ENCODE measurements at regions not wholly inside any gene's neighbourhood (a gene's known extent, or its start where the extent isn't known, plus 50 kb on each side); places are given as distances from the start of the nearest gene placed in this dataset.

DNA sequence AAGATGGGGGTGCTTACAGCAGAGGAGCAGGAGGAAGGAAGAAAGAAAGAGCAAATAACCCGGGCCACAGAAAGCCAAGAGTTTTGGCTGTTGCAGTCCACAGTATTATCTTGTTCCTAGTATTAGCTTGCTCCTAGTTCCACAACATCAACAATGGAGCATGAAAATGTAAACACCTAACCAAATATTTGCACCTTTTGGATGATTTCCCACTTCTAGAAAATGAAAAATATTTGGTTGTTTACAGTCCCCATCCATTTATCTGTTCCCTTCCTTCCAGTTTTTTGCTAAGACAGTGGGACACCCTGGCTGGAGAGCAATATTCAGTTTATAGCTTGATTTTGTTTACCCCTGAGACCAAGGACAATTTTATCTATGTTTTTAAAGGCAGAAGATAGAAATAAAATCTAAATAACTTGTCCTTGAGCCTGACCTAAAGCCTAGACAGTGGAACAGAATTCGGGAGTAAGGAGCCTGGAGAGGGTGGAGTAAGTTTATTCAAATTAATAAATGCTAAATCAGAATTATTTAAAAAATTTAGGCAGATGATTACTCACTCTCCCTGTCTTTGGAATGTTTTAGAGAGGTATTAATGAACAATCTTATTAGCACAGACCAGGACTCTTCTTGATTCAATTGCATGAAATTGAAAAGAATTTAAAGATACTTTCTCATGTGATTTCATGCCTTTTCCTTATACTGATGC is 51.6 kb downstream of the RESF1 start:
- TF ChIP-seq GATA2 (IDR thresholded peaks at IDR 0.05; ENCODE audit: low read depth, low read length) (no peak), GATA3 (IDR thresholded peaks at IDR 0.05; ENCODE audit: low read depth, low read length) (no peak)
